ENCODE measurements at regions not wholly inside any gene's neighbourhood (a gene's known extent, or its start where the extent isn't known, plus 50 kb on each side); places are given as distances from the start of the nearest gene placed in this dataset.
"Not testable (repeated sequence)": the region's sequence is repeated elsewhere in the genome, so short reads cannot be mapped to it uniquely, and the experiment has no call there.

- H3K27me3 Mint-ChIP-seq (ENCODE audit: low read depth) = peaks cover 1% of the 10 kb centered on the region
- H3K4me1 Mint-ChIP-seq (ENCODE audit: low read depth) = peaks cover 6% of the 10 kb centered on the region
- ATAC-seq (no peak), DNase-seq (no peak)
- no peaks in the 10 kb centered on the region for H3K9me3 Mint-ChIP-seq
- H3K36me3 Mint-ChIP-seq (ENCODE audit: insufficient read depth) = no peaks in the 10 kb centered on the region
- H3K4me3 Mint-ChIP-seq = no peak overlapping the region
Observed at GRCh38 chr7:159209429-159209828, 64.8 kb upstream of the VIPR2 start.

DNA sequence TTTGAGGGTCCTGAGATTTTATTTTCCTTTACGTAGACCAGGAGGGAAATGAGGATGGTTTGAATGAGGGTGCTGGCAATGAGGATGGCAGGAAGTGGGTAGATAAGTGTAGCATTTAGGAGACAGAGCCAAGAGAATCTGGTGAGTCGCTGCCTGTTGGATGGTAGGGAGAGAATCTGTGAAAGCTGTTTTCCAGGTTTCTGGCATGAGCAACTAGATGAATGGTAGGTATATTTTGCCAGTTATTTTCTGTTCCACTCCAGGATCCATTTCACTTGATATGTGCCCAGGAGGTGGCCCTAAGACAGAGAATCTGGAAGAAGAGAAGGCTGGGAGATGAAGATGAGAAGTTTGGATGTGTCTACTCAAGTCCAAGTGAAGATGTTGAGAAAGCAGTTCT is 63.3 kb upstream of the VIPR2 start:
- DNase-seq (no peak), ATAC-seq (no peak)
- Mint-ChIP-seq H3K9me3 (no peaks in the 10 kb centered on the region), H3K4me3 (no peak overlapping the region), H3K36me3 (ENCODE audit: insufficient read depth) (no peaks in the 10 kb centered on the region), H3K4me1 (ENCODE audit: low read depth) (peaks cover 6% of the 10 kb centered on the region), H3K27me3 (ENCODE audit: low read depth) (no peaks in the 10 kb centered on the region)

DNA sequence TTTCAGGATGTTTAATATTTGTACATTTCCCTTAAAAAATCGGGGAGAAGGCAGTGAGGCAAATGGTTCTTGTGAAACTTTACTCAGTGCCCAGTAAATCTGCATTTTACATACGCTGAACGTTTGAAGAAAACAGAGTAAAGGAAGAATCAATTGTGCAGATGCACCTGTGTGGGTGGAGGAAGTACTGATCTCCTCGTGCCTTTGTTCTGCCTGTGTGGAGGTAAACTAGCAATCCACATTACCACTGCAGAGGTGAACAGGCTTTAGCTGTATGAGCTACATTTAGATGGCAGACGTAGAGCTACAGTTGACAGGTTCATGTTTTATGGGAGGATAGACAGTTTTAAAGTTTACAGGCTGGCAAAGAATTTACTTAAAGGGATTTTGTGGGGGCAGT is 62.7 kb upstream of the VIPR2 start:
- Mint-ChIP-seq H3K4me3 (no peak overlapping the region), H3K27me3 (ENCODE audit: low read depth) (no peaks in the 10 kb centered on the region), H3K9me3 (no peaks in the 10 kb centered on the region), H3K36me3 (ENCODE audit: insufficient read depth) (no peaks in the 10 kb centered on the region), H3K4me1 (ENCODE audit: low read depth) (peaks cover 6% of the 10 kb centered on the region)
- ATAC-seq (peak in 1 of 2 donors; percentile 54), DNase-seq (no peak)

- Mint-ChIP-seq H3K9me3 (no peaks in the 10 kb centered on the region), H3K36me3 (ENCODE audit: insufficient read depth) (no peaks in the 10 kb centered on the region), H3K27me3 (ENCODE audit: low read depth) (no peaks in the 10 kb centered on the region), H3K4me1 (ENCODE audit: low read depth) (peaks cover 6% of the 10 kb centered on the region), H3K4me3 (no peak overlapping the region)
- DNase-seq = no peak
- no peak for ATAC-seq
Observed at GRCh38 chr7:159205833-159206232, 61.2 kb upstream of the VIPR2 start.

- Mint-ChIP-seq H3K4me1 (ENCODE audit: low read depth) (peaks cover 2% of the 10 kb centered on the region), H3K4me3 (no peak overlapping the region), H3K36me3 (ENCODE audit: insufficient read depth) (no peaks in the 10 kb centered on the region), H3K27me3 (ENCODE audit: low read depth) (no peaks in the 10 kb centered on the region), H3K9me3 (no peaks in the 10 kb centered on the region)
- ATAC-seq (no peak), DNase-seq (no peak)
Observed at GRCh38 chr7:159204664-159205063, 60.0 kb upstream of the VIPR2 start.

- not testable (repeated sequence) for DNase-seq, ATAC-seq
Observed at GRCh38 chr7:159203253-159203652, 58.6 kb upstream of the VIPR2 start.

GRCh38 chr7:159201722-159202330 is 57.2 kb upstream of the VIPR2 start:
- ATAC-seq = no peak
- Mint-ChIP-seq H3K27me3 (ENCODE audit: low read depth) (no peaks in the 10 kb centered on the region), H3K4me1 (ENCODE audit: low read depth) (peaks cover 25% of the 10 kb centered on the region), H3K4me3 (no peak overlapping the region), H3K36me3 (ENCODE audit: insufficient read depth) (no peaks in the 10 kb centered on the region), H3K9me3 (no peaks in the 10 kb centered on the region)
- DNase-seq = no peak

More at GRCh38 chr7:159203253-159203652, 58.6 kb upstream of the VIPR2 start:
- H3K27me3 Mint-ChIP-seq (ENCODE audit: low read depth); H3K36me3 Mint-ChIP-seq (ENCODE audit: insufficient read depth); H3K4me3 Mint-ChIP-seq; H3K9me3 Mint-ChIP-seq: not testable (repeated sequence)
- H3K4me1 Mint-ChIP-seq (ENCODE audit: low read depth) = peaks cover 11% of the 10 kb centered on the region

GRCh38 chr7:159200421-159200820 is 55.8 kb upstream of the VIPR2 start:
- no peaks in the 10 kb centered on the region for H3K9me3 Mint-ChIP-seq
- no peak for ATAC-seq
- H3K4me1 Mint-ChIP-seq (ENCODE audit: low read depth) = peaks cover 34% of the 10 kb centered on the region
- H3K4me3 Mint-ChIP-seq = no peak overlapping the region
- no peaks in the 10 kb centered on the region for H3K27me3 Mint-ChIP-seq (ENCODE audit: low read depth)
- DNase-seq = no peak
- no peaks in the 10 kb centered on the region for H3K36me3 Mint-ChIP-seq (ENCODE audit: insufficient read depth)

GRCh38 chr7:159198016-159198724 is 53.5 kb upstream of the VIPR2 start:
- Mint-ChIP-seq H3K36me3 (ENCODE audit: insufficient read depth) (no peaks in the 10 kb centered on the region), H3K27me3 (ENCODE audit: low read depth) (no peaks in the 10 kb centered on the region), H3K4me3 (peak overlapping the region; percentile 75), H3K4me1 (ENCODE audit: low read depth) (peaks cover 52% of the 10 kb centered on the region), H3K9me3 (no peaks in the 10 kb centered on the region)
- no peak for DNase-seq
- ATAC-seq = no peak

DNA sequence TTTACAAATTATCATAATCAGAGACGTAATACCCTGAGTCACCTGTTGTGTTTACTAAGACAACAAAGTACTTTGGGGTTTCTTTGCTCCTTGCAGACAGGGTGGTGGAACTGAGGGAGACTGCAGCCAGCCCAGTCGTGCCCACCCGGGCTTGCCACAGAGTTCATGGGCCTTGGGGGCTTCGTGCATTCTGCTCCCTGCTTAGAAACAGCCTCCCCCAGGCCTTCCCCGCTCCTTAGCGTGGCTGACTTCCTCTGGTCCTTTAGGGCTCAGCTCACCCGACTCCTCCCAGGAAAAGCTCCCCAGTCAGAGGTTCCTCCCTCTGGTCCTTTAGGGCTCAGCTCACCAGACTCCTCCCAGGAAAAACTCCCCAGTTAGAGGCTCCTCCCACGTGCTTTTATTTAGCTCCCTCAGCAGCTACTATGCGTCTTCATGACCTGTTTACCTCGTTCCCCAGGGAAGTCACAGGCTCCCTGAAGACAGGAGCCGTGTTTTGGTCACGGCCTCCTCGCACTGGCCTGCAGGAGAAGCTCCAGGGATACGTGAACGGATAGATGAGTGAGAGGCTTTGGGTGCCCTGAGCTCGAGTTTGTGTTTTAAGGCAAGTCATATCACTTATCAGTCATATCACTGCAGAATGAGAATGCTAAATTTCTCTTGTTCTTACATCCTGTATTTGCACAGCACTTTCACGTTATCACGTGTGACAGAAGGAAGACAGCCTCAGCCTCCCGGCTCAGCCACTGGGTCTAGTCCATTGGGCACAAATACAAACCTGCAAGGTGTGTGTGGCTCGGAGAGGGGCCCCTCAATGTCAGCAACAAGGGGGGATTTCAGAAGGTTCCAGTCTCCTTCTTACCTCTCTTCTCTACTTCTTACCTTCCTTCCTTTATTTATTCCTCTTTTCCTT is 52.7 kb upstream of the VIPR2 start:
- no peaks in the 10 kb centered on the region for H3K27me3 Mint-ChIP-seq (ENCODE audit: low read depth)
- H3K4me3 Mint-ChIP-seq = peak overlapping the region; percentile 75
- ATAC-seq (peak; percentile 86 to 90), DNase-seq (no peak)
- H3K36me3 Mint-ChIP-seq (ENCODE audit: insufficient read depth) = no peaks in the 10 kb centered on the region
- H3K4me1 Mint-ChIP-seq (ENCODE audit: low read depth) = peaks cover 54% of the 10 kb centered on the region
- no peaks in the 10 kb centered on the region for H3K9me3 Mint-ChIP-seq

GRCh38 chr7:159196584-159196983 is 51.9 kb upstream of the VIPR2 start:
- no peak for ATAC-seq
- Mint-ChIP-seq H3K9me3 (no peaks in the 10 kb centered on the region), H3K27me3 (ENCODE audit: low read depth) (no peaks in the 10 kb centered on the region), H3K4me3 (no peak overlapping the region), H3K36me3 (ENCODE audit: insufficient read depth) (no peaks in the 10 kb centered on the region), H3K4me1 (ENCODE audit: low read depth) (peaks cover 54% of the 10 kb centered on the region)
- no peak for DNase-seq

DNA sequence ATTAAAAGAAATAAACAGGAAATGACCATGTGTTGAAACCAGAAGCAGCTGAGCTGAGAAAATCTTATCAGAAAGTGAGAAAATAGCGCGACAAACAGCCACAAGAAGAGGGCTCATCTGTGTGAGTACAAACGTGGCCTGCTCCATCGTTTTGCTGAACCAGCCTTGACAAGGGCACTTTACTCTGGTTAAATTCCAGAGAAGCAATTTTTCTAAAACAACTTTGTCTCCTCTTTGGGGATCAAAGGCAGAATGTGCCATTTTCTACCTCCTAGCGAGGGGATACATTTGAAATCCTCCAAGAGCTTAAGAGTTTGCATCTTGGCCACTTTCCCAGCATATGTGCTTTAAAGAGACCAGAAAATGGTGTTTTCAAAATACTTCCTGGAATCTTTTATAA is 51.3 kb upstream of the VIPR2 start:
- H3K4me1 Mint-ChIP-seq (ENCODE audit: low read depth) = peaks cover 54% of the 10 kb centered on the region
- no peaks in the 10 kb centered on the region for H3K27me3 Mint-ChIP-seq (ENCODE audit: low read depth)
- DNase-seq = no peak
- no peaks in the 10 kb centered on the region for H3K9me3 Mint-ChIP-seq
- peak in 1 of 2 donors; percentile 31 for ATAC-seq
- no peak overlapping the region for H3K4me3 Mint-ChIP-seq
- H3K36me3 Mint-ChIP-seq (ENCODE audit: insufficient read depth) = no peaks in the 10 kb centered on the region

Measured in activated T-cell treated with anti-CD3 and anti-CD28 coated beads, Interleukin-2, amount 50 U/mL, for 4 hours (primary cell).